ENCODE measurements at regions not wholly inside any gene's neighbourhood (a gene's known extent, or its start where the extent isn't known, plus 50 kb on each side); places are given as distances from the start of the nearest gene placed in this dataset.

DNA sequence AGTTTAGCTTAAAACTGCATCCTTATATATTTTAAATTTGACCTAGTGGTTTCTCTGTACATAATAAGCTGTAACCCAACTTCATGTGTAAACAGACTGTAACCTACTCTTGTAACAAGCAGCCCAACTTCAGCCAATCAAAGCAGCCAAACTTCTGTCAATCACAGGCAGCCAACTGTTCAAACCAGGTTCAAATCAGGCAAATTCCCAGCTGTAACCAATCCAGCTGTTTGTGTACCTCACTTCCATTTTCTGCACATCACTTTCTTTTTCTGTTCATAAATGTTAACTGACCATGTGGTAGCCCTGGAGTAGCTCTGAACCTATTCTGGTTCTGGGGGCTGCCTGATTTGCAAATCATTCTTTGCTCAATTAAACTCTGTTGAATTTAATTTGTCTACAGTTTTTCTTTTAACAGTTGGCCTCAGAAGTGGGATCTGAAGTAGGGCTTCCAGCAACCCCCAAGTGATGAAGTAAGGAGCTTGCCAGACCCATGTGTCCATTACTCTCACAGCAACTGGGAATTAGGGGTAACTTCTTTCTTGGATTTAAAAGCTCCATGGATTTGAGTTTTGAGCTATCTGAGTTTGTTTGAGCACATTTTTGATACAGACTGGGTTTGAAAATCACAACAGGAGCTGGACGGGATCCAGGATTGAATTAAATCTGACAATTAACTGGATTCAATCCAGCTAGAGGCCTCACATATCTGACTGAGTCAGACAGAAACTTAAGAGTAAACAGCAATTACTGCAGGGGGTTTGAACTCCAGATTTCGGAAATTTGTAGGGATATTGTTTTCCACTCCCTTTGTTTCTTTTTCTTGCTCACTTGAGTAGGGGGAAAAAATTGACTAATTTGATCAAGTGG, 1569.7 kb upstream of the SLC39A10 start:
- TF ChIP-seq, protein P1, sequence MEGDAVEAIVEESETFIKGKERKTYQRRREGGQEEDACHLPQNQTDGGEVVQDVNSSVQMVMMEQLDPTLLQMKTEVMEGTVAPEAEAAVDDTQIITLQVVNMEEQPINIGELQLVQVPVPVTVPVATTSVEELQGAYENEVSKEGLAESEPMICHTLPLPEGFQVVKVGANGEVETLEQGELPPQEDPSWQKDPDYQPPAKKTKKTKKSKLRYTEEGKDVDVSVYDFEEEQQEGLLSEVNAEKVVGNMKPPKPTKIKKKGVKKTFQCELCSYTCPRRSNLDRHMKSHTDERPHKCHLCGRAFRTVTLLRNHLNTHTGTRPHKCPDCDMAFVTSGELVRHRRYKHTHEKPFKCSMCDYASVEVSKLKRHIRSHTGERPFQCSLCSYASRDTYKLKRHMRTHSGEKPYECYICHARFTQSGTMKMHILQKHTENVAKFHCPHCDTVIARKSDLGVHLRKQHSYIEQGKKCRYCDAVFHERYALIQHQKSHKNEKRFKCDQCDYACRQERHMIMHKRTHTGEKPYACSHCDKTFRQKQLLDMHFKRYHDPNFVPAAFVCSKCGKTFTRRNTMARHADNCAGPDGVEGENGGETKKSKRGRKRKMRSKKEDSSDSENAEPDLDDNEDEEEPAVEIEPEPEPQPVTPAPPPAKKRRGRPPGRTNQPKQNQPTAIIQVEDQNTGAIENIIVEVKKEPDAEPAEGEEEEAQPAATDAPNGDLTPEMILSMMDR (IDR thresholded peaks at IDR 0.05) = no peak
- ATAC-seq (ENCODE audit: low read depth) (no peak), DNase-seq (no peak)
- Mint-ChIP-seq H3K27ac (no peak overlapping the region), H3K27me3 (no peaks in the 10 kb centered on the region), H3K4me3 (no peak overlapping the region), H3K9me3 (peaks cover 2% of the 10 kb centered on the region), H3K4me1 (peaks cover 8% of the 10 kb centered on the region), H3K36me3 (ENCODE audit: low read depth) (no peaks in the 10 kb centered on the region)
- ChIA-PET POLR2A (no interaction called here), CTCF (interaction anchor here (1.4 kb wide), 1 partner anchor 10 kb away, joined by 4 read pairs; no protein-coding TSS in a partner anchor)
- intact Hi-C loops (cut with micrococcal nuclease) = no loop called here

DNA sequence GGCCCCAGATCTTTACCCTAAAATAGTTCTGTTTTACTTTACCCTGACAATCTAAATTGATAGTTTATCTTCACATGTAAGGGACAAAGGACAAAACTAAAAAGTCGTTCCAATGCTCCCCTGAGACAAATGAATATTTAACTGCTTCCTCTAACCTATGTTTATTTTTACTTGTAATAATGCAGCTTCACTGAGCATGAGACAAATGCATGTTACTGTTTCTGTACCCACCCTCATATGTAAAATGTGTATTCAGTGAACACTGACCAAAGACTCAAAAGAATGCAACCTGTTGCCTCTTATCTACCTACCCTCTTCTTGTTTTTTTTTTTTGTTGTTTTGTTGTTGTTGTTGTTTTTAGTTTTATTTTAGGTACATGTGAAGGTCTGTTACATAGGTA, 1570.9 kb upstream of the SLC39A10 start:
- ChIA-PET POLR2A (no interaction called here), CTCF (no interaction called here)
- intact Hi-C loops (cut with micrococcal nuclease) = no loop called here
- Mint-ChIP-seq H3K27me3 (no peaks in the 10 kb centered on the region), H3K36me3 (ENCODE audit: low read depth) (no peaks in the 10 kb centered on the region), H3K4me3 (no peak overlapping the region), H3K4me1 (peaks cover 8% of the 10 kb centered on the region), H3K9me3 (peaks cover 2% of the 10 kb centered on the region), H3K27ac (no peak overlapping the region)
- TF ChIP-seq, protein P1 (IDR thresholded peaks at IDR 0.05) = no peak
- DNase-seq = no peak
- ATAC-seq (ENCODE audit: low read depth) = no peak

DNA sequence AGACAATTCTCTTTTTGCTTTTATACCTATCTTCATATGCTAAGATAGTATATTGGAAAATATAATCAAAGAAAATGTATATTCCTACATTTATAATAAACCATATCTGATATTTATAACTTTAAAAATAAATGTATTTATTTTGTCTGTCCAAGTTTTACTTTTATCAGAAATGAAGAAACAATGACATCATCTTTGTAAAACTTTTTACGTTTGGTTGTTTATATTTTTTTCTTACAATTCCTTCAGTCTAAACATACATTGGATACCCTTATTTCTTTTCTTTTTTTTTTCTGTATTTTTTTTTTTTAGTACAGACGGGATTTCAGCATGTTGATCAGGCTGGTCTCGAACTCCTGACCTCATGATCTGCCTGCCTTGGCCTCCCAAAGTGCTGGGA, 1577.0 kb upstream of the SLC39A10 start:
- TF ChIP-seq, protein P1 (IDR thresholded peaks at IDR 0.05) = no peak
- POLR2A ChIA-PET = no interaction called here
- no peak overlapping the region for H3K4me3 Mint-ChIP-seq

DNA sequence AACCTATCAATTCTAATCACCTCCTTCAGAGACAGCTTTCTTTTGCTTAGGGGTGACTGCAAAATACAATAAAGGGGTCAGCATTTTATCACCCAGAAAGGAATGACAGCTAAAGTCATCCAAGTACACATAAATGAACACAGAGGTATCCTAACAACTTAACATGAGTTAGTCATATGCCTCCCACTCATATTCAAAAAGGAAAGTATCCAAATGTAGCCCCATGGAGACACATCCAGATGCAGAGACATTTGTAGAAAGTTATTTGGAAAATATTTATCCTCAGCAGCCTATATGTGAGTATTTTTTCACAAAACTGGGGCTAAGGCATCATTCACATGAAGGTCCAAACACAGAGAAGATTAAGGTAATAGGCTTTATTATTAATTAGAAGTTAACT, 1579.7 kb upstream of the SLC39A10 start:
- Mint-ChIP-seq H3K36me3 (ENCODE audit: low read depth) (no peaks in the 10 kb centered on the region), H3K4me1 (no peaks in the 10 kb centered on the region), H3K4me3 (no peak overlapping the region), H3K27ac (no peak overlapping the region), H3K9me3 (no peaks in the 10 kb centered on the region), H3K27me3 (no peaks in the 10 kb centered on the region)
- ChIA-PET POLR2A (no interaction called here), CTCF (no interaction called here)
- DNase-seq = no peak
- TF ChIP-seq, protein P1 (IDR thresholded peaks at IDR 0.05) = no peak
- no peak for ATAC-seq (ENCODE audit: low read depth)
- intact Hi-C loops (cut with micrococcal nuclease) = no loop called here

More for the DNA sequence above, 1577.0 kb upstream of the SLC39A10 start:
- Mint-ChIP-seq H3K27me3 (no peaks in the 10 kb centered on the region), H3K4me1 (no peaks in the 10 kb centered on the region), H3K36me3 (ENCODE audit: low read depth) (no peaks in the 10 kb centered on the region), H3K9me3 (peaks cover 2% of the 10 kb centered on the region), H3K27ac (no peak overlapping the region)
- DNase-seq (no peak), ATAC-seq (ENCODE audit: low read depth) (no peak)
- CTCF ChIA-PET = no interaction called here
- intact Hi-C loops (cut with micrococcal nuclease) = no loop called here

DNA sequence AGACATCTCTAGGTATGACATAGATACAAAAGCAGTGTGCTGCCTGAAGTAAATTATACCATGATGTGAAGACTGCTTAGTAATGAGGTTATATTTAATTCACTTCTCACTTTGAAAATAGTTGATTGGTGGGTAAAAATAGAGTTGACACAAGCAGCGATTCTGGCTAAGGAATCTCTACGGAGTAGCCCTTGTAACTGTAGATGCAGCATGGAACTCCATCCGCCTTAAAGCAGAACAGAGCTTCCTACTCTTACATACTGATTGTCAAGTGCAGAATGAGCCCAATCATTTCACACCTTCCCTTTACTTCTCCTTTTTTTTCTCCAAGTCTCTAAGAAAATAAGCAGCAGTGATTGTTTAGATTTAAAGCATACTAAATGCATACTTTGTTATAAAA, 1594.6 kb upstream of the SLC39A10 start:
- no peak overlapping the region for H3K27ac Mint-ChIP-seq
- H3K4me3 Mint-ChIP-seq = no peak overlapping the region
- H3K4me1 Mint-ChIP-seq = peaks cover 12% of the 10 kb centered on the region
- ChIA-PET CTCF (no interaction called here), POLR2A (no interaction called here)
- DNase-seq = no peak
- ATAC-seq (ENCODE audit: low read depth) = no peak
- TF ChIP-seq, protein P1 (IDR thresholded peaks at IDR 0.05) = no peak
- no peaks in the 10 kb centered on the region for H3K9me3 Mint-ChIP-seq
- no peaks in the 10 kb centered on the region for H3K36me3 Mint-ChIP-seq (ENCODE audit: low read depth)
- intact Hi-C loops (cut with micrococcal nuclease) = no loop called here
- no peaks in the 10 kb centered on the region for H3K27me3 Mint-ChIP-seq
